IMR-90 (cell line): ENCODE measurements at regions not wholly inside any gene's neighbourhood (a gene's known extent, or its start where the extent isn't known, plus 50 kb on each side); places are given as distances from the start of the nearest gene placed in this dataset.

Experiments
- ATAC-seq: fragments of 200-7000 bp; cut with Tn5 transposase; 2 replicates; pipeline ENCODE4 v1.9.1; 2020; ENCODE audit warnings: low read depth, mild to moderate bottlenecking, moderate library complexity
- BruUV-seq: library from RNA; stranded (reverse); fragments of 400-500 nt; replicated peaks from 2 replicates; lab custom pipeline; 2021; lab: Mats Ljungman, UMichigan
- CTCF ChIA-PET: fragments of 300-600 bp; formaldehyde crosslinking; extraction: SDS; loops from one replicate; lab custom pipeline; 2021; ENCODE audit warnings: antibody characterized with exemption; lab: Yijun Ruan, JAX
- POLR2A ChIA-PET: fragments of 300-600 bp; sonication (Branson Sonifier 250); formaldehyde crosslinking; loops from one replicate; lab custom pipeline; 2022; ENCODE audit warnings: antibody characterized with exemption; ENCODE audit not compliant: unreplicated experiment; lab: Charles Lee
- DNase-seq: peaks from one replicate; pipeline ENCODE4 v3.0.0; 2013
- H2AFZ ChIP-seq: replicated peaks from 2 replicates; pipeline ENCODE3; 2013; ENCODE audit warnings: low read length, mild to moderate bottlenecking; ENCODE audit not compliant: poor library complexity
- H2AK5ac ChIP-seq: 2 replicates; pipeline ENCODE4 v1.6.1; 2013; ENCODE audit warnings: low read depth, low read length, inconsistent platforms
- H2AK9ac ChIP-seq: replicated peaks from 2 replicates; pipeline ENCODE3; 2013; ENCODE audit warnings: mild to moderate bottlenecking, low read depth, low read length, moderate library complexity; ENCODE audit not compliant: poor library complexity
- H2BK120ac ChIP-seq: 2 replicates; pipeline ENCODE4 v1.6.1; 2013; ENCODE audit warnings: low read depth, low read length, inconsistent platforms
- H2BK15ac ChIP-seq: 3 replicates; pipeline ENCODE4 v1.6.1; 2013; ENCODE audit warnings: low read depth, low read length, inconsistent platforms
- H2BK20ac ChIP-seq: 2 replicates; pipeline ENCODE4 v1.6.1; 2013; ENCODE audit warnings: low read depth, mild to moderate bottlenecking, inconsistent platforms, low read length, moderate library complexity
- H2BK5ac ChIP-seq: 2 replicates; pipeline ENCODE4 v1.6.1; 2013; ENCODE audit warnings: mild to moderate bottlenecking, low read depth, low read length, inconsistent platforms; ENCODE audit not compliant: poor library complexity, severe bottlenecking
- H3K14ac ChIP-seq: replicated peaks from 2 replicates; pipeline ENCODE4 v1.6.1; 2013; ENCODE audit warnings: low read depth, low read length, inconsistent platforms
- H3K18ac ChIP-seq: 2 replicates; pipeline ENCODE4 v1.6.1; 2013; ENCODE audit warnings: low read depth, low read length, control low read depth
- H3K23ac ChIP-seq: 2 replicates; pipeline ENCODE4 v1.6.1; 2013; ENCODE audit warnings: low read depth, low read length, inconsistent platforms
- H3K27ac ChIP-seq: 2 replicates; pipeline ENCODE4 v1.5.1; 2013; ENCODE audit warnings: mild to moderate bottlenecking, control low read depth, low read length; ENCODE audit not compliant: insufficient read depth
- H3K27me3 ChIP-seq: 2 replicates; pipeline ENCODE4 v1.6.1; 2013; ENCODE audit warnings: low read length; ENCODE audit not compliant: control insufficient read depth, insufficient read depth
- H3K36me3 ChIP-seq: 2 replicates; pipeline ENCODE4 v1.6.1; 2013; ENCODE audit warnings: low read length, mixed read lengths; ENCODE audit not compliant: control insufficient read depth, insufficient read depth
- H3K4ac ChIP-seq: 2 replicates; pipeline ENCODE4 v1.6.1; 2013; ENCODE audit warnings: low read depth, low read length, inconsistent platforms
- H3K4me1 ChIP-seq: 2 replicates; pipeline ENCODE4 v1.6.1; 2013; ENCODE audit warnings: low read length, mixed read lengths; ENCODE audit not compliant: control insufficient read depth, insufficient read depth
- H3K4me2 ChIP-seq: 2 replicates; pipeline ENCODE4 v1.6.1; 2013; ENCODE audit warnings: low read depth, mild to moderate bottlenecking, control low read depth, low read length, moderate library complexity
- H3K4me3 ChIP-seq: 2 replicates; pipeline ENCODE4 v1.5.1; 2013; ENCODE audit warnings: low read depth, mild to moderate bottlenecking, control low read depth, low read length, moderate library complexity; ENCODE audit not compliant: insufficient read depth
- H3K56ac ChIP-seq: 2 replicates; pipeline ENCODE4 v1.6.1; 2013; ENCODE audit warnings: low read length, inconsistent platforms; ENCODE audit not compliant: insufficient read depth; ENCODE audit errors: extremely low read depth
- H3K79me1 ChIP-seq, 2 experiments: 2 replicates each; pipeline ENCODE4 v1.6.1; 2013; ENCODE audit warnings: low read length in 2 of 2, inconsistent platforms in 1 of 2, low read depth in 1 of 2
- H3K9ac ChIP-seq: 2 replicates; pipeline ENCODE4 v1.6.1; 2013; ENCODE audit warnings: low read depth, low read length, control low read depth
- H3K9me1 ChIP-seq: 2 replicates; pipeline ENCODE4 v1.6.1; 2013; ENCODE audit warnings: low read length, inconsistent platforms; ENCODE audit not compliant: insufficient read depth
- H3K9me3 ChIP-seq: 2 replicates; pipeline ENCODE4 v1.6.1; 2013; ENCODE audit warnings: low read length; ENCODE audit not compliant: control insufficient read depth, insufficient read depth
- H4K20me1 ChIP-seq: 2 replicates; pipeline ENCODE4 v1.6.1; 2013; ENCODE audit warnings: low read length, inconsistent platforms; ENCODE audit not compliant: insufficient read depth
- H4K5ac ChIP-seq: 2 replicates; pipeline ENCODE4 v1.6.1; 2013; ENCODE audit warnings: mild to moderate bottlenecking, low read depth, low read length, control low read depth
- H4K8ac ChIP-seq, 2 experiments: 2 replicates each; pipeline ENCODE4 v1.6.1; 2013; ENCODE audit warnings: low read depth in 2 of 2, low read length in 2 of 2, control low read depth in 1 of 2, inconsistent platforms in 1 of 2
- H4K91ac ChIP-seq: 2 replicates; pipeline ENCODE4 v1.6.1; 2013; ENCODE audit warnings: low read depth, low read length, inconsistent platforms; ENCODE audit not compliant: insufficient read depth
- BHLHE40 ChIP-seq: fragments of 150-350 bp; IDR thresholded peaks from 2 replicates; pipeline ENCODE4 v1.6.1; 2016; ENCODE audit warnings: mild to moderate bottlenecking, low read depth, low read length
- FOS ChIP-seq: fragments of 150-350 bp; IDR thresholded peaks from 2 replicates; pipeline ENCODE4 v1.6.1; 2016; ENCODE audit warnings: low read depth, low read length
- MAFK ChIP-seq: IDR thresholded peaks from 2 replicates; pipeline ENCODE4 v1.6.1; 2012; ENCODE audit warnings: low read depth, low read length, improper control_type of control experiment
- MAZ ChIP-seq: IDR thresholded peaks from 2 replicates; pipeline ENCODE4 v1.6.1; 2012; ENCODE audit warnings: low read depth, mild to moderate bottlenecking, low read length, improper control_type of control experiment, moderate library complexity, borderline replicate concordance
- RAD21 ChIP-seq: IDR thresholded peaks from 2 replicates; pipeline ENCODE4 v1.6.1; 2012; ENCODE audit warnings: low read length, improper control_type of control experiment
- RCOR1 ChIP-seq: IDR thresholded peaks from 2 replicates; pipeline ENCODE4 v1.6.1; 2012; ENCODE audit warnings: mild to moderate bottlenecking, low read length, improper control_type of control experiment; ENCODE audit not compliant: insufficient replicate concordance
- RFX5 ChIP-seq: IDR thresholded peaks from 2 replicates; pipeline ENCODE4 v1.8.0; 2012; ENCODE audit warnings: low read depth, mild to moderate bottlenecking, low read length, moderate library complexity
- SMC3 ChIP-seq: fragments of 150-350 bp; IDR thresholded peaks from 2 replicates; pipeline ENCODE4 v1.6.1; 2016; ENCODE audit warnings: low read depth, mild to moderate bottlenecking, antibody characterized with exemption, low read length, moderate library complexity
- WGBS, 2 experiments: methylation state at CpG; one replicate each; pipeline versions ENCODE4 v1.1.5 to v1.1.7; 2013; ENCODE audit warnings: missing lambda C conversion rate in 2 of 2; ENCODE audit not compliant: insufficient read length in 1 of 2; ENCODE audit errors: extremely low coverage in 2 of 2; 5-methylcytosine and 5-hydroxymethylcytosine counted together
- dilution Hi-C: fragments of 300-500 bp; cut with HindIII; formaldehyde crosslinking; loops from one replicate; pipeline ENCODE4 v1.14.3; 2018; ENCODE audit warnings: low sequenced_read_pairs; ENCODE audit not compliant: unreplicated experiment
- in situ Hi-C: fragments of 300-500 bp; cut with MboI; formaldehyde crosslinking; loops from 3 replicates; pipeline ENCODE4 v1.14.3; 2019; ENCODE audit warnings: low sequenced_read_pairs, inconsistent platforms, mixed read lengths
- intact Hi-C: fragments of 100-400 bp; cut with micrococcal nuclease; formaldehyde crosslinking; loops from 2 replicates; pipeline ENCODE4 v1.10.0; 2022
- TF ChIP-seq, protein P1 (sequence below): fragments of 150-350 bp; IDR thresholded peaks from 2 replicates; pipeline ENCODE4 v1.6.1; 2016; ENCODE audit warnings: low read depth, mild to moderate bottlenecking, low read length, moderate library complexity, borderline replicate concordance
- TF ChIP-seq, protein P2 (sequence below): conservative IDR thresholded peaks from 2 replicates; pipeline ENCODE4 v1.5.1; 2012; ENCODE audit warnings: mild to moderate bottlenecking, low read depth, low read length, improper control_type of control experiment
- TF ChIP-seq, protein P3 (sequence below): fragments of 150-350 bp; IDR thresholded peaks from 2 replicates; pipeline ENCODE4 v1.6.1; 2017; ENCODE audit warnings: mild to moderate bottlenecking, antibody characterized with exemption, low read length, low read depth

DNA sequence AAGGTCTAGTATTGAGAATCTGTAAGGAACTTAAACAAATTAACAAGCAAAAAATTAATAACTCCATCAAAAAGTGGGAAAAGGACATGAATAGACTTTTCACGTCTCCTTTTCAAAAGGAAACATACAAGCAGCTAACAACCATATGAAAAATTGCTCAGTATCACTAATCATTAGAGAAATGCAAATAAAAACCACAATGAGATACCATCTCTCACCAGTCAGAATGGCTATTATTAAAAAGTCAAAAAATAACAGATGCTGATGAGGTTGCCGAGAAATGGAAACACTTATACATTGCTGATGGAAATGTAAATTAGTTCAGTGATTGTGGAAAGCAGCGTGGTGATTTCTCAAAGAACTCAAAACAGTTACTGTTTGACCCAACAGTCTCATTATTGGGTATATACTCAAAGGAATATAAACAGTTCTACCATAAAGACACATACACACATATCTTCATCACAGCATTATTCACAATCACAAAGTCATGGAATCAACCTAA lies 410.4 kb upstream of the SMIM31 start:
- Histone ChIP-seq H3K23ac (no peak overlapping the region), H4K5ac (no peak overlapping the region), H3K9me3 (no peaks in the 10 kb centered on the region), H3K56ac (no peak overlapping the region), H2BK20ac (no peak overlapping the region), H3K79me1 (no peaks in the 10 kb centered on the region), H3K36me3 (no peaks in the 10 kb centered on the region), H3K9ac (no peak overlapping the region), H3K27me3 (no peaks in the 10 kb centered on the region), H3K4me1 (no peaks in the 10 kb centered on the region), H4K20me1 (no peaks in the 10 kb centered on the region), H2BK15ac (no peak overlapping the region), H4K8ac (no peak overlapping the region), H2AFZ (no peak overlapping the region), H3K14ac (no peak overlapping the region), H3K9me1 (no peaks in the 10 kb centered on the region), H3K4me2 (no peak overlapping the region), H2BK120ac (no peak overlapping the region), H3K4me3 (no peak overlapping the region), H3K4ac (no peak overlapping the region), H3K27ac (no peak overlapping the region), H3K18ac (no peak overlapping the region), H4K91ac (no peak overlapping the region), H2BK5ac (no peak overlapping the region), H2AK9ac (no peak overlapping the region), H2AK5ac (no peak overlapping the region)
- no CpG with 5 or more reads among the region's 3 CpGs for WGBS, 2 experiments
- no TSS peak for BruUV-seq
- in situ Hi-C loops: no loop called here
- ATAC-seq (no peak), DNase-seq (no peak)
- ChIA-PET POLR2A (no interaction called here), CTCF (no interaction called here)
- TF ChIP-seq MAZ: no peak
- no peak for TF ChIP-seq RCOR1
- no peak for TF ChIP-seq FOS
- TF ChIP-seq MAFK: no peak
- TF ChIP-seq, protein P1, sequence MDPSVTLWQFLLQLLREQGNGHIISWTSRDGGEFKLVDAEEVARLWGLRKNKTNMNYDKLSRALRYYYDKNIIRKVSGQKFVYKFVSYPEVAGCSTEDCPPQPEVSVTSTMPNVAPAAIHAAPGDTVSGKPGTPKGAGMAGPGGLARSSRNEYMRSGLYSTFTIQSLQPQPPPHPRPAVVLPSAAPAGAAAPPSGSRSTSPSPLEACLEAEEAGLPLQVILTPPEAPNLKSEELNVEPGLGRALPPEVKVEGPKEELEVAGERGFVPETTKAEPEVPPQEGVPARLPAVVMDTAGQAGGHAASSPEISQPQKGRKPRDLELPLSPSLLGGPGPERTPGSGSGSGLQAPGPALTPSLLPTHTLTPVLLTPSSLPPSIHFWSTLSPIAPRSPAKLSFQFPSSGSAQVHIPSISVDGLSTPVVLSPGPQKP: no peak
- TF ChIP-seq SMC3: no peak
- TF ChIP-seq, protein P2, sequence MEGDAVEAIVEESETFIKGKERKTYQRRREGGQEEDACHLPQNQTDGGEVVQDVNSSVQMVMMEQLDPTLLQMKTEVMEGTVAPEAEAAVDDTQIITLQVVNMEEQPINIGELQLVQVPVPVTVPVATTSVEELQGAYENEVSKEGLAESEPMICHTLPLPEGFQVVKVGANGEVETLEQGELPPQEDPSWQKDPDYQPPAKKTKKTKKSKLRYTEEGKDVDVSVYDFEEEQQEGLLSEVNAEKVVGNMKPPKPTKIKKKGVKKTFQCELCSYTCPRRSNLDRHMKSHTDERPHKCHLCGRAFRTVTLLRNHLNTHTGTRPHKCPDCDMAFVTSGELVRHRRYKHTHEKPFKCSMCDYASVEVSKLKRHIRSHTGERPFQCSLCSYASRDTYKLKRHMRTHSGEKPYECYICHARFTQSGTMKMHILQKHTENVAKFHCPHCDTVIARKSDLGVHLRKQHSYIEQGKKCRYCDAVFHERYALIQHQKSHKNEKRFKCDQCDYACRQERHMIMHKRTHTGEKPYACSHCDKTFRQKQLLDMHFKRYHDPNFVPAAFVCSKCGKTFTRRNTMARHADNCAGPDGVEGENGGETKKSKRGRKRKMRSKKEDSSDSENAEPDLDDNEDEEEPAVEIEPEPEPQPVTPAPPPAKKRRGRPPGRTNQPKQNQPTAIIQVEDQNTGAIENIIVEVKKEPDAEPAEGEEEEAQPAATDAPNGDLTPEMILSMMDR: no peak
- TF ChIP-seq RAD21: no peak
- no peak for TF ChIP-seq BHLHE40
- TF ChIP-seq, protein P3, sequence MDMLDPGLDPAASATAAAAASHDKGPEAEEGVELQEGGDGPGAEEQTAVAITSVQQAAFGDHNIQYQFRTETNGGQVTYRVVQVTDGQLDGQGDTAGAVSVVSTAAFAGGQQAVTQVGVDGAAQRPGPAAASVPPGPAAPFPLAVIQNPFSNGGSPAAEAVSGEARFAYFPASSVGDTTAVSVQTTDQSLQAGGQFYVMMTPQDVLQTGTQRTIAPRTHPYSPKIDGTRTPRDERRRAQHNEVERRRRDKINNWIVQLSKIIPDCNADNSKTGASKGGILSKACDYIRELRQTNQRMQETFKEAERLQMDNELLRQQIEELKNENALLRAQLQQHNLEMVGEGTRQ: no peak
- no peak for TF ChIP-seq RFX5
- intact Hi-C loops: no loop called here
- dilution Hi-C loops: no loop called here
